SK-N-SH treated with all-trans-retinoic acid at 6 μM for 48 hours (cell line): ENCODE measurements at regions not wholly inside any gene's neighbourhood (a gene's known extent, or its start where the extent isn't known, plus 50 kb on each side); places are given as distances from the start of the nearest gene placed in this dataset.

ENCODE experiments used
- CREB5 ChIP-seq: fragments of 250-450 bp; sonication (Bioruptor Pico); IDR thresholded peaks from 2 replicates; pipeline ENCODE4 v1.5.1; 2020; ENCODE audit warnings: low read depth, mild to moderate bottlenecking, moderate library complexity
- CSRNP3 ChIP-seq: fragments of 250-450 bp; sonication (Bioruptor Pico); IDR thresholded peaks from 2 replicates; pipeline ENCODE4 v1.5.1; 2021; ENCODE audit warnings: mild to moderate bottlenecking, moderate library complexity
- ESRRG ChIP-seq: fragments of 250-450 bp; sonication (Bioruptor Pico); IDR thresholded peaks from 2 replicates; pipeline ENCODE4 v1.6.1; 2021; ENCODE audit warnings: mild to moderate bottlenecking
- ISL1 ChIP-seq: fragments of 250-450 bp; sonication (Bioruptor Pico); IDR thresholded peaks from 2 replicates; pipeline ENCODE4 v2.1.2; 2022; ENCODE audit warnings: mild to moderate bottlenecking, moderate library complexity
- OSR1 ChIP-seq: fragments of 250-450 bp; sonication (Bioruptor Pico); IDR thresholded peaks from 2 replicates; pipeline ENCODE4 v1.8.0; 2022; ENCODE audit warnings: moderate library complexity, mild to moderate bottlenecking, inconsistent platforms
- PATZ1 ChIP-seq: fragments of 250-450 bp; sonication (Bioruptor Pico); IDR thresholded peaks from 2 replicates; pipeline ENCODE4 v1.8.0; 2020; ENCODE audit warnings: mild to moderate bottlenecking, moderate library complexity, borderline replicate concordance
- POU6F1 ChIP-seq: fragments of 250-450 bp; sonication (Bioruptor Pico); IDR thresholded peaks from 2 replicates; pipeline ENCODE4 v1.8.0; 2021; ENCODE audit warnings: low read depth, mild to moderate bottlenecking, moderate library complexity, borderline replicate concordance
- TOX ChIP-seq: fragments of 250-450 bp; sonication (Bioruptor Pico); IDR thresholded peaks from 2 replicates; pipeline ENCODE4 v1.8.0; 2021; ENCODE audit warnings: mild to moderate bottlenecking, moderate library complexity, borderline replicate concordance
- ZC3H10 ChIP-seq: fragments of 250-450 bp; sonication (Bioruptor Pico); IDR thresholded peaks from 2 replicates; pipeline ENCODE4 v1.5.1; 2021; ENCODE audit warnings: mild to moderate bottlenecking, moderate library complexity
- ZNF565 ChIP-seq: fragments of 450-650 bp; formaldehyde crosslinking; conservative IDR thresholded peaks from 2 replicates; pipeline ENCODE4 v1.5.0; 2020; ENCODE audit warnings: low read depth, mild to moderate bottlenecking, moderate library complexity
- ZNF70 ChIP-seq: fragments of 450-650 bp; formaldehyde crosslinking; IDR thresholded peaks from 2 replicates; pipeline ENCODE4 v1.5.0; 2020; ENCODE audit warnings: mild to moderate bottlenecking, moderate library complexity
- ZNF8 ChIP-seq: fragments of 450-650 bp; formaldehyde crosslinking; IDR thresholded peaks from 2 replicates; pipeline ENCODE4 v1.5.0; 2020; ENCODE audit warnings: mild to moderate bottlenecking, moderate library complexity

GRCh38 chr3:81245501-81245900, 515.9 kb downstream of the GBE1 start:
- TF ChIP-seq ISL1 (CRISPR knock-in tag): no peak
- TF ChIP-seq OSR1 (CRISPR knock-in tag): no peak
- TF ChIP-seq ZNF565 (CRISPR knock-in tag): no peak
- no peak for TF ChIP-seq ZNF8 (CRISPR knock-in tag)
- no peak for TF ChIP-seq ESRRG (CRISPR knock-in tag)
- no peak for TF ChIP-seq CSRNP3 (CRISPR knock-in tag)
- TF ChIP-seq CREB5 (CRISPR knock-in tag): no peak
- TF ChIP-seq TOX: no peak
- no peak for TF ChIP-seq ZC3H10
- no peak for TF ChIP-seq POU6F1 (CRISPR knock-in tag)
- TF ChIP-seq ZNF70: no peak
- TF ChIP-seq PATZ1: no peak
